D721Med (cell line): ENCODE measurements at regions not wholly inside any gene's neighbourhood (a gene's known extent, or its start where the extent isn't known, plus 50 kb on each side); places are given as distances from the start of the nearest gene placed in this dataset.

ENCODE experiments used
- DNase-seq: peaks from one replicate; pipeline ENCODE4 v3.0.0; 2011; ENCODE audit warnings: low spot score; ENCODE audit not compliant: insufficient read length
- FAIRE-seq: peaks from 2 replicates; lab custom pipeline; 2011; peaks lifted over from hg19 to GRCh38; lab: Jason Lieb, UNC
- TF ChIP-seq, protein P1 (sequence below): IDR thresholded peaks from 2 replicates; pipeline ENCODE4 v1.5.1; 2012; ENCODE audit warnings: mild to moderate bottlenecking, control low read depth; ENCODE audit not compliant: insufficient read depth; ENCODE audit errors: missing control alignments

DNA sequence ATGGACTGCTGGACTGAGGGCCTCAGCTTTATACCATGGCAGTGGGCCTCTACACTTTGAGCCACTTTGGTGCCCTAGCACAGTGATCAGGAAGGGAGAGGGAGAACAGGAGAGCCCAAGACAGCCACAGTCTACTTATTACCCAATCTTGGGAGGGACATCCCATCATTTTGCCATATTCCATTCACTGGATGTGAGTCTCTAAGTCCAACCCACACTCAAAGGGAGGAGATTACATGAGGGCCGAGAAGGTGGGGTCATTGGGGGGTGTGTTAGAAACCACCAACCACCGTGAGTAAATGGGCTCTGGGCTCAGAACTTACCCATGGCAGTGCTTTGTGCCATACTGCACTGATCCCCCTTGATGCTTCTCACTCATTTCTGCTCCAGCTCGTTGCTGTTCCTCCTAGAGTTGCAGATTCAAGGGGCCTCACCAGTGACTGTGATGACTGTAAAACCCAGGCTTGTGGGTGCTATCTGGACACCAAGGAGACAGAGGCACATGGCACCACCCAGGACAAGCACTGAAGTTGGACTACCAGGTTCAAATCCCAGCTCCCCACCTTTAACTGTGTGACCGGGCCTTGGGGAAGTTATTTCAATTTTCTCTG lies 97.6 kb upstream of the RAB6C start:
- TF ChIP-seq, protein P1, sequence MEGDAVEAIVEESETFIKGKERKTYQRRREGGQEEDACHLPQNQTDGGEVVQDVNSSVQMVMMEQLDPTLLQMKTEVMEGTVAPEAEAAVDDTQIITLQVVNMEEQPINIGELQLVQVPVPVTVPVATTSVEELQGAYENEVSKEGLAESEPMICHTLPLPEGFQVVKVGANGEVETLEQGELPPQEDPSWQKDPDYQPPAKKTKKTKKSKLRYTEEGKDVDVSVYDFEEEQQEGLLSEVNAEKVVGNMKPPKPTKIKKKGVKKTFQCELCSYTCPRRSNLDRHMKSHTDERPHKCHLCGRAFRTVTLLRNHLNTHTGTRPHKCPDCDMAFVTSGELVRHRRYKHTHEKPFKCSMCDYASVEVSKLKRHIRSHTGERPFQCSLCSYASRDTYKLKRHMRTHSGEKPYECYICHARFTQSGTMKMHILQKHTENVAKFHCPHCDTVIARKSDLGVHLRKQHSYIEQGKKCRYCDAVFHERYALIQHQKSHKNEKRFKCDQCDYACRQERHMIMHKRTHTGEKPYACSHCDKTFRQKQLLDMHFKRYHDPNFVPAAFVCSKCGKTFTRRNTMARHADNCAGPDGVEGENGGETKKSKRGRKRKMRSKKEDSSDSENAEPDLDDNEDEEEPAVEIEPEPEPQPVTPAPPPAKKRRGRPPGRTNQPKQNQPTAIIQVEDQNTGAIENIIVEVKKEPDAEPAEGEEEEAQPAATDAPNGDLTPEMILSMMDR, result no peak
- no peak for DNase-seq
- FAIRE-seq, result no peak

DNA sequence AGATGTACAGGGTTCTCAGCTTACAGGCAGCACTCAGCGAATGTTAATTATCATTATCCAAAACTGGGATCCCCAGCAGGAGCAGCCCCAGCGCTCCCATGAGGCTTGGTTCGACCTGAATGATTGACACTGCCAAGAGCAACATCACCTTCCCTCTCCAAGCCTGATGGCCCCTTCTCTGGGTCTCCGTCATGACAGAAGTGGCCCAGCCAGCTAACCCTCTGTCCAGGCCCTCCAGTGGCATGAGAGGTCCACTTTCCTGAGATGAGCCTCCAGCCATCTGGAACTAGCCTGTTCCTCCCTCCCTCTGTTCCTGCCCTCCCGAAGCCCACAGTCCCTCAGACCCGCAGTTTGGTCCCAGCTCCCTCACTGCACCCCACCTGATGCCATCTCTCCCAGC lies 97.0 kb upstream of the RAB6C start:
- no peak for FAIRE-seq
- TF ChIP-seq, protein P1, result no peak
- no peak for DNase-seq

DNA sequence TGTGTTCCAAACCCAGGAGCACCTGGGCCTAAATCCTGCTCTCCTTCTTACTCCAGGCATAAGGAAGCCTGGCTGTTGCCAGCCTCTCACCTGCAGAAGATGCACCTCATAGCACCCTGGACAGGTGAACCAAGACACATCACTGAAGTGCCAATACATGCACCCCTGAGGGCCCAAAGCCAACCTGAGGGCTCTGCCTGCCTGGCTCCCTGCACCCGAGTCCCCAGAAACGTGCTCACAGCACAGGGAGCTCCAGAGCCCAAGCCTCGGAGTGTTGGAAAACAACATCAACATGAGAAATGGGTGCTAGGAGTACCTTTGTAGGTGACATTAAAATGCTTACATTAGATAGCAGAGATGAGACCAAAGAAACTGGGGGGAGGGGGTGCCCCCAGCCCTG lies 96.3 kb upstream of the RAB6C start:
- DNase-seq (no peak), FAIRE-seq (no peak)
- TF ChIP-seq, protein P1, result no peak

DNA sequence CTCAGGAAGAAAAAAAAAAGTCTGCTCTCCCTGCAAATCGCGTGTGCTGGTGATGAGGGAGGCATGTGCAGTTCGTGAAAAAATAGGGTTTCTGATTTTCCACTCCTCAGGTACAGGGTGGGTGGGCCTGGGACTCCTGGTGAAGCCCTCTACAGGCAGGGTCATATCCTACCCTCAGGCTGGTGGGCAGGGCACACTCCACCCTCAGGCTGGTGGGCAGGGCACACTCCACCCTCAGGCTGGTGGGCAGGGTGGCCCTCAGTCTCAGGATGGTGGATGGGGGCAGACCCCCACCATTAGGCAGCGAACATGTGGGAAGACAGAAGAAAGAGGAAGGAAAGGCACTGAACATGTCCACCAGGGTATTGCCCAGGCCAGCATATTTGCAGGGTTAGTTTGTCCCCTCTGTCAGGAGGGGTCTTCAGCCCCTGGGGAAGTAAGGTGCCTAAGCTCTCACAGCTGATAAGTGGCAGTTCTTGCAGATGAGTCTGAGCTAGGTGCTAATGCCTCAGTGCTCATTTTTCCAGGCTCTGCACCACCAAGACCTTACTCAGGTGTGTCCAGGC lies 95.2 kb upstream of the RAB6C start:
- TF ChIP-seq, protein P1, result no peak
- DNase-seq (no peak), FAIRE-seq (no peak)

DNA sequence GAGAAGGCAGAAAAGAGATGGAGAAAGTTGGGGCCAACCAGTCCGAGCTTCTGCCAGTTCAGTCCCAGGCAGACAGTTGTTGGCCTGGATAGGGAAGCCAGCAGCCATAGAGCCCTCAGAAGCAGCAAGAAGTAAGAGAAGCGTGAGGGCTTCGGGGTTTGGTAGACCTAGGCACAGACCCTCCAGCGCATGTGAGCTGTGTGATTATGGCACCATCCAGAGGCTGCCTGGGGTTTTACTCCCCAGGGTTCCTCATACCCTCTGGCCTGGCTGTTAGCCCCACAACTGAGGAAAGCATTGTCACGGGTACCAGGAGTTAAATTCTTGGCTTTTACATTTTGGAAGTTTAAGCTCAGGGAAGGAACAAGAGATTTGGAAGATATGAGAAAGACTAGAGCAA lies 93.7 kb upstream of the RAB6C start:
- no peak for FAIRE-seq
- TF ChIP-seq, protein P1, result peak; percentile 32
- no peak for DNase-seq

DNA sequence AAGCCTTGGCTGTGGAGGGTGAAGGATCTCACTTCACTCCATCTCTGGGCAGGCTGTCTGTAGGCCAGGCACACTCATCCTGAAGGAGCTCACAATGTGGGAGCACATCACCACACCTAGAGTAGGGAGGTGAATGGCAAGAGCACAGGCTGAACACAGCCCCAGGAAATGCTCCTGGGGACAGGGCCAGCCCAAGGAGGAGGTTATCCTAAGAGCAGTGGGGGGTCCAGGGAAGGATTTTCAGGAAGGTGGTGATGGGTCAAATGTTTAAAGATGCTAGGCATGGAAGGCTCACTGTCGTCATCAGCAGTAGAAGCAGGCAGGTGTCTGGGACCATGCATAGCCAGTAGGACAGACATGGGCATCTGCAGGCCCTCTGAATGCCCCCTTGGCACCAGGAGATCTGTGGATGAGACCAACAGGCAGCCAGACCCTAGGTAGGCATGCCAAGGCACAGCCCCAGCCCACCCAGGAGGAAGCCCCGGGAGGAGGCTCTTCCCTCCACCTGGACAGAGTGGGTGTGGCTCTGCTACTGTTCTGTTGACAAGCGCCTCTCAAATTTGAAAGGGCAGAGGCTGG lies 91.7 kb upstream of the RAB6C start:
- TF ChIP-seq, protein P1, result no peak
- FAIRE-seq, result no peak

DNA sequence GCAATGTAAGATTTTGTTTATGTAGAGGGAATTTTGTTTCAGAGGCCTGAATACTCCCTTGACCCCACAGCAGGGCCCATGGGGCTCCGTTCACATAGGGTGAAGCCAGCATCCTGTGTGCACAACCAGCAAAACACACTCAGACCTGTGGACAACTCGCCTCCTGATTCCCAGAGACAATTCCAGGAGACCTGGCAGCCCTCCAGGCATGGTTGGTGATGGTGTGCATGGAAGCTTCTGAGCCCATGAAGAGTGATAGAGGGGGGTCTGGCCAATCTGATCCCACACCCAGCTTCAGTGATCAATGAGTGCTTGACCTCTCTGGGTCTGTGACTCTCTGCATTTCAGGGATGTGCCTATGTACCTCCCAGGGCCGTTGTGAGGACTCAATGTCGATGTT lies 91.0 kb upstream of the RAB6C start:
- DNase-seq (no peak), FAIRE-seq (no peak)
- TF ChIP-seq, protein P1, result no peak

More for the DNA sequence above, 91.7 kb upstream of the RAB6C start:
- DNase-seq, result no peak
